ENCODE measurements at regions not wholly inside any gene's neighbourhood (a gene's known extent, or its start where the extent isn't known, plus 50 kb on each side); places are given as distances from the start of the nearest gene placed in this dataset.

DNA sequence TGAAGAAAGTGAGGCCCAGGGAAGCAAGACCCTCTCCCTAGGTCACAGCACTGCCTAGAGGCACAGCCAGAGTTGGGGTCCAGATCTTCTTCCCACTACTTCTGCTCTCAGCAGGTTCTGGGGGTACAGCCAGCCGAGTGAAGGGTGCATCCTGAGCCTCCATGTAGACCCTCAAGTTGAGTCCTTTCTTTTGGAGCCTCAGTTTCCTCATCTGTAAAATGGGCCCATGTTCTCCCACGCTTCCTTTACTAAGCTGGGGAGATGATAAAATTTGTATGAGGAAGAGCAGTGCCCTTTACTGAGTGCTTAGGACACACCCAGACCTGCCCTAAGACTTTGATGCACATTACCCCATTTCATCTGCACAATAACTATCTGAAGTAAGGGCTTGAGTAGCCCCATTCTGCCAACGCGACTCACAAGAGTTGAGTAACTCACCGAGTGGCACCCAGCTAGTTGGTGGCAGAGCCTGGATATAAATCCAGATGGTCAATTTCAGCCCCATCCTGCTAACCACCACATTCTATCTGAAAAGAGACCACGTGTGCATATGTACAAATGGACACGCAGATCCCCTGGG is 64.3 kb upstream of the GGTA1 start:
- in situ Hi-C loops (cut with MboI; ENCODE audit: low sequenced_read_pairs): no loop called here

DNA sequence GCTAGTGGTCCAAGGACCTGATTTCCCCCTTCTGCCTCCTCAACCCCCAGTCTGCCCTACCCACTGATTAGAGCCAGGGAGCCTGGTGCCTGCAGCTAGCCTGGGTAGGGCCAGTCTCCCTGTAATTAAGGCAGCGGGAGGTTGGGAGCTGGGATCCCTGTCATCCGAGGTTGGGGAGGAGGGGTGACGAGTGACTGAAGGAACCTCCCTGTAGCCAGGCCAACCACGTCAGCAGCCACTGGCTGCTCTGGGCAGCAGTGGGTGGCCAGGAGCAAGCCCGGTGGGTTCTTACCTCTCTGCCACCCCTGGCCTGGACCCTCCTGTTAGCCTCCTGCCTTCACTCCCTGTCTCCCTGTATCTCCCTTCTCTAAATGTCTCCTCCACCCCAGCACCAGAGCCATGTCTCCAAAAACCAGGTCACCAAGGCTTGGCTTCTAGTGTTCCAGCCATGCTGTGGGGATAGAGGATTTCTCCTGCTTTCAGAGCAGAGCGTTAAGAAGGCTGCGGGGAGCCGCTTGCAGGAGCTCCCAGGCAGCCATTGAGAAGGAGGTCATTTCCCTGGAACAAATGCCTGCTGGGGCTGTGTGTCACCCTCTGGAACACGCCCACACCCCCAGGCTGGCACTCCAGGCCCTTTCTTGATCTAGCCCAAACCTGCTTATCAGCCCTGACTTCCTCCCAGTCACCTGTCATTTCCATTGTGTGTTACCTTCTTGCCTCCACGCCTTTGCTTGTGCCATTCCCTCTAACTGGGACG is 65.0 kb upstream of the GGTA1 start:
- no peak for DNase-seq (ENCODE audit: low spot score in 2 of 2)
- Histone ChIP-seq H3K9me3 (no peaks in the 10 kb centered on the region), H3K4me3 (no peak overlapping the region), H3K36me3 (replicated peaks) (no peaks in the 10 kb centered on the region), H3K4me1 (no peaks in the 10 kb centered on the region), H3K27me3 (ENCODE audit: low read depth) (no peaks in the 10 kb centered on the region)
- in situ Hi-C loops (cut with MboI; ENCODE audit: low sequenced_read_pairs): no loop called here

More for the DNA sequence above, 64.3 kb upstream of the GGTA1 start:
- Histone ChIP-seq H3K9me3 (no peaks in the 10 kb centered on the region), H3K27me3 (ENCODE audit: low read depth) (no peaks in the 10 kb centered on the region), H3K4me3 (no peak overlapping the region), H3K4me1 (no peaks in the 10 kb centered on the region), H3K36me3 (replicated peaks) (no peaks in the 10 kb centered on the region)
- no peak for DNase-seq (ENCODE audit: low spot score in 2 of 2)

GRCh38 chr9:121566481-121567465 is 67.1 kb upstream of the GGTA1 start:
- no peak for DNase-seq (ENCODE audit: low spot score in 2 of 2)
- no peaks in the 10 kb centered on the region for H3K27me3 ChIP-seq (ENCODE audit: low read depth)

DNA sequence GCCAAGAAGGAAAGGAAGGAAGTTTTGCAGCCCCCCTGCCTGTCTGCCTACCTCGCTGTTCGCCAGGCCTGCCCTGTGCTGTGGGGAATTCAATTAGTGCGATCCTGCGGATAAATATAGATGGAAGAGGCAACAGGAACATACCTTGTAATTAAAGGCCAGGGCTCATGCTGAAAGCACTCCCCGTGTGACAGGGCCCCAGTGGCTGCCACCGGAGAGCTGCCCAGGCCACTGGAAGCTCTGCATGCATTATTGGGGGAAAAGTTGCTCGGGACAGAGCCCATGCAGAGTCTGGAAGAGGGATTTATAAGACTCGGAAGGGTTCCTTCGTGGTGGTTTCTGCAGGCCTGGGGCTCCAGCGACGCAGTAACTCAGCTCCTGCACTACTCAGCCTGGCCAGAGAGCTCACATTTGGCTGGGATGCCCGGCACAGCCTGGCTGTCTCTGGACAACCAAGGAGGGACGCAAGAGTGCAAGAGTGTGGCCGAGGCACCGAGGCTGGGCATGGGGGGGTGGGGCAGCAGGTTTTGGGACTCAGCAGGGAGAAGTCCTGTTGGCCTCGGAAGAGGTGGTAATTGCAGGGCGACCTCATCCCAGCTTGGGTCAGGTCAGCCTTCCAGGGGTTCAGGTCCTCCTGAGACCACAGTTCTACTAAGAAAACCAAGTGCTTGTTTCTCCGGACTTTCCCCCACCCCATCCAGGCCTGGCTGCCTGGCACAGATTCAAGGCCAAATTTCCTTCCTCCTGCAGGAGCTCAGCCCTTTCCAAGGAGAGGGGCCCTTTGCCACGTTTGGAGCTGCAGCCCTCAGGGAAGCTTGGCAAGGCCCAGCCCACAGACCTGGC is 68.1 kb upstream of the GGTA1 start:
- in situ Hi-C loops (cut with MboI; ENCODE audit: low sequenced_read_pairs): no loop called here
- H3K4me3 ChIP-seq: no peak overlapping the region

More at GRCh38 chr9:121566481-121567465, 67.1 kb upstream of the GGTA1 start:
- Histone ChIP-seq H3K36me3 (replicated peaks) (no peaks in the 10 kb centered on the region), H3K4me1 (no peaks in the 10 kb centered on the region), H3K4me3 (no peak overlapping the region), H3K9me3 (no peaks in the 10 kb centered on the region)
- in situ Hi-C loops (cut with MboI; ENCODE audit: low sequenced_read_pairs): no loop called here

DNA sequence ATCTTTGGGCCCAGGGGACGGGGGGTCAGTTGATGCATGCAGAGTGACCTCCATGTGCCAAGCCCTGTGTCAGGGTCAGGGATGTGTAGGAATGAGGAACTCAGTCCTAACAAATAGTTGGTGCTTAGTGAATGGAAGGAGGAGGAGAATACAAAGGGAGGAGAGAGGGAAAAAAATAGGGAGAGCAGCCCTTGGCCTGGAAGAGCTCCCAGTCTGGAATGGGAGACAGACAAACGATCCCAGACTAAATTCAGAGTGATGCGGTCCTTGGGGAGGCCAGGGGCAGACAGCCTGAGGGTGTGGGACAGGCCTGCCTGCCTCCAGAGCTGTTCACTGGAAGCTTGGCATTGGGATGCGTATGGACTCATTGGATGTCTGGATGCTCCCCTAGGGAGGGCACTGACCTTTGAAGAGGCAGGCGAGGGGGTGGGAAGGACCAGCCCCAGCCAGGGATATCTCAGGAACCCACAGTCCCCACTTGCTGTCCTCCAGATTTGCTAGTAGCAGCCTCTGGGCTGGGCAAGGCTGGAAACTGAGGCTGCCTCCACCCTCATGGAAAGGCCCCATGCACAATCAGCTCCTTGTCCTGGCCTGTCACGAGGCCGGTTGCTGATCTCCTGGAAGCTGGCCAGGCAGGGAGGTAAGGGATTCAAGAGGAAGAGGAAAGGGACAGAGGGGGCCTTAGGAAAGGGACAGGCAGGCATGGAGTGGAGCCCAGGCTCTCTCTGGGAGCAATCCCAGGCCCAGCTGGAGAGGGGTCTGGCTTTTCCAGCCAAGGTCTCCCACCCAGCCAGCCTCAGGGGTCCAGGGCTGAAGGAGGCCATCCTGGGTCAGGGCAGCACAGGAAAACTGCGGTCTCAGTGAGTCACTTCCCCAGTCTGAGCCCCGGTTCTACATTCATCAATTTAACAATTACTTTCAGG is 69.0 kb upstream of the GGTA1 start:
- H3K9me3 ChIP-seq: no peaks in the 10 kb centered on the region
- no peaks in the 10 kb centered on the region for H3K4me1 ChIP-seq
- no peaks in the 10 kb centered on the region for H3K27me3 ChIP-seq (ENCODE audit: low read depth)
- H3K4me3 ChIP-seq: no peak overlapping the region
- no peaks in the 10 kb centered on the region for H3K36me3 ChIP-seq (replicated peaks)
- no peak for DNase-seq (ENCODE audit: low spot score in 2 of 2)
- in situ Hi-C loops (cut with MboI; ENCODE audit: low sequenced_read_pairs): no loop called here

More for the DNA sequence above, 68.1 kb upstream of the GGTA1 start:
- Histone ChIP-seq H3K36me3 (replicated peaks) (no peaks in the 10 kb centered on the region), H3K4me1 (no peaks in the 10 kb centered on the region), H3K27me3 (ENCODE audit: low read depth) (no peaks in the 10 kb centered on the region), H3K9me3 (no peaks in the 10 kb centered on the region)
- no peak for DNase-seq (ENCODE audit: low spot score in 2 of 2)

GRCh38 chr9:121569266-121569648 is 69.6 kb upstream of the GGTA1 start:
- Histone ChIP-seq H3K27me3 (ENCODE audit: low read depth) (no peaks in the 10 kb centered on the region), H3K36me3 (replicated peaks) (no peaks in the 10 kb centered on the region), H3K4me3 (no peak overlapping the region), H3K4me1 (no peaks in the 10 kb centered on the region), H3K9me3 (no peaks in the 10 kb centered on the region)
- in situ Hi-C loops (cut with MboI; ENCODE audit: low sequenced_read_pairs): no loop called here
- DNase-seq (ENCODE audit: low spot score in 2 of 2): no peak

DNA sequence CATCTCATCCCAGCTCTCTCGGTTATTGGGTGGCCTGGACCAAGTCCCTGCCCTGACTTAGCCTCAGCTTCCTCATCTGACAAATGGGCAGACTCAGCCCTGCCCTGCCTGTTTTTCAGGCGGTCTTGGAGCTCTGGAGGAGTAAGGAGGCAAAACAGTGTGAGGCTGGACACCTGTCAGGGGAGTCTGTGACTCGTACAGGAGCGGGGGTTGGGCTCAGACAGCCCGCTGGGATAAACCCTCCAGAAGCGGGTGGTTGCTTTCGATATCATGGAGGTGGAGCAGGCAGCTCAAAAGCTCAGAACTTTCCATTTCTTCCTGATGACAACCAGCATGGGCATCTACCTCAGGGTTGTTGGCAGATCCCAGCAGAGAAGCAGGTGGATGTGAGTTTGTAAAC is 72.9 kb upstream of the GGTA1 start:
- H3K9me3 ChIP-seq: no peaks in the 10 kb centered on the region
- DNase-seq (ENCODE audit: low spot score in 2 of 2): no peak
- H3K36me3 ChIP-seq (replicated peaks): no peaks in the 10 kb centered on the region
- no peaks in the 10 kb centered on the region for H3K27me3 ChIP-seq (ENCODE audit: low read depth)
- no peak overlapping the region for H3K4me3 ChIP-seq
- no peaks in the 10 kb centered on the region for H3K4me1 ChIP-seq
- in situ Hi-C loops (cut with MboI; ENCODE audit: low sequenced_read_pairs): no loop called here

GRCh38 chr9:121573717-121574485 is 74.3 kb upstream of the GGTA1 start:
- in situ Hi-C loops (cut with MboI; ENCODE audit: low sequenced_read_pairs): no loop called here

DNA sequence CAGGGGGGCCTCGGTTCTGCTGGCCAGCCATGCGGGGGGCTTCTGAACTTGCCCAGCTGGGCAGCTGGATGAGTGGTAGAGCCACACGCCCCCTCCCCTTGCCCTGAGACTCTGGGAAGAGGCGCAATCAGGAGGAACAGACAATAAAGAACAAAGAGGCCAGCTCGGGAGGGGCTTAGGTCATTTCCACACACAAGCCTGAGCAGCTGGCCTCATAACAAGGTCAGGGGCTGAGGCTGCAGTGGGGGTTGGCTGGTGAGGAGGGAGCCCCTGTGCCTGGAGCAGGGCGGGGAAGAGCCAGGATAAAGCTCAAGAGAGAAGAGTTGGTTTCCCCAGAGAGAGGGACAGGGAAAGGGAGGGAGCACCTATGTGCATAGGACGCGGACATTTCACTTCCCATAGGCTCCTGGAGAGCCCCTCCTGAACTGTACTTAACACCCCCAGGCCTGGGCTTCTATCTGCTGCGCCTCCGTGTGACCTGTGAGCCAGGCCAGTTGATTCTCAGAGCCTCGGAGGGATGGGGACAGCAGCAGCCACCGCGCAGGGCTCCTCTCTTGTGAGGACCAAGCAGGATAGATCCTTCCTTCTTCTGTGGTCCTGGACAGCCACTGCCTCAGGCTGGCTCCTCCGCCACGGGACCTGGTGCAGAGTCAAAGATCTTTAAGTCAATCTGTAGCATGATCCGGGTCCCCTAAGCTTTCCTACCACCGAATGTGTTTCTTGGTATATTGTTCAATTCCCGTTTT is 75.3 kb upstream of the GGTA1 start:
- Histone ChIP-seq H3K4me3 (no peak overlapping the region), H3K36me3 (replicated peaks) (no peaks in the 10 kb centered on the region), H3K4me1 (no peaks in the 10 kb centered on the region), H3K27me3 (ENCODE audit: low read depth) (no peaks in the 10 kb centered on the region), H3K9me3 (no peaks in the 10 kb centered on the region)
- DNase-seq (ENCODE audit: low spot score in 2 of 2): no peak
- in situ Hi-C loops (cut with MboI; ENCODE audit: low sequenced_read_pairs): no loop called here

More at GRCh38 chr9:121573717-121574485, 74.3 kb upstream of the GGTA1 start:
- Histone ChIP-seq H3K27me3 (ENCODE audit: low read depth) (no peaks in the 10 kb centered on the region), H3K4me1 (no peaks in the 10 kb centered on the region), H3K9me3 (no peaks in the 10 kb centered on the region), H3K36me3 (replicated peaks) (no peaks in the 10 kb centered on the region), H3K4me3 (no peak overlapping the region)
- no peak for DNase-seq (ENCODE audit: low spot score in 2 of 2)

DNA sequence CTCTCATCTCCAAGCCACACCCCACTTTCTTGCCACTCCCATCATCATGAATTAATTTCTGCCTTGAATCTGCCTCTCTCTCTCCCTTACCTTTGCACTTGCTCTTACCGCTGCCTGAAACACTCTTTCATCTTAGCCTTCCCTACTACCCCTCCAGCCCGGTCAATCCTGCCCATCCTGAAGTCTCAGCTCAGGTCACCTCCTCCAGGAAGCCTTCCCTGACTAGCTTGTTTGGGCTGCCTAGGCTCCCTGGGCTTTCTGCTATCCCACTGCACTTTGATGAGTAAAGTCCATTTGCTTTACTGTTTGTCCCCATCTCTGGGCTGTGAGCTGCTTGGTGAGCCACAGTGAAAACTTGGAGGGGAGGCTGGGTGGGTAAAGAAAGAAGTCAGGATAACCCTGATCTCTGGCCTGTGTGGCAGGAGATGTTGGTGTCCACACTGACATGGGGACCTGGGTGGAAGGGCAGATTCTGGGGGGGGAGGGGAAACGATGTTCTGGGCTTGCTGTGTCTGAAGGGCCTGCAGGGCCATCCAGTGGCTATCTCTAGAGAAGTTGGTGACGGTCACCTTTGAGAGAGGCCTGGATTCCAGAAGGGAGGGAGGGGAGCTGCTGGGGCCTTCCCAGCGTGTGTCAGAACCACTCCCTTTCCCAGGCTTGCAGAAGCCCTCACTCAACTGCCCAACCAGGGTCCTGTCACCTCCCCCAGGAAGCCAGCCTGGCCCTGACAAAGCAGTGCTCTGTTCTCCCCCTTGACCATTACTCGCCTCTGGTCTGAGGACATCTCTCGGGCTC is 75.0 kb upstream of the DAB2IP start:
- Histone ChIP-seq H3K36me3 (replicated peaks) (no peaks in the 10 kb centered on the region), H3K9me3 (no peaks in the 10 kb centered on the region), H3K27me3 (ENCODE audit: low read depth) (no peaks in the 10 kb centered on the region), H3K4me1 (no peaks in the 10 kb centered on the region), H3K4me3 (no peak overlapping the region)
- in situ Hi-C loops (cut with MboI; ENCODE audit: low sequenced_read_pairs): no loop called here
- DNase-seq (ENCODE audit: low spot score in 2 of 2): no peak

- Histone ChIP-seq H3K36me3 (replicated peaks) (no peaks in the 10 kb centered on the region), H3K4me3 (no peak overlapping the region), H3K4me1 (no peaks in the 10 kb centered on the region), H3K9me3 (no peaks in the 10 kb centered on the region), H3K27me3 (ENCODE audit: low read depth) (peaks cover 2% of the 10 kb centered on the region; the same call in 1 of the 2 replicates)
- in situ Hi-C loops (cut with MboI; ENCODE audit: low sequenced_read_pairs): no loop called here
- DNase-seq (ENCODE audit: low spot score in 2 of 2): no peak
These were observed 74.3 kb upstream of the DAB2IP start for GRCh38 chr9:121577166-121577565.

Data from HAP-1 (cell line).